GM19397 (cell line): ENCODE measurements at regions not wholly inside any gene's neighbourhood (a gene's known extent, or its start where the extent isn't known, plus 50 kb on each side); places are given as distances from the start of the nearest gene placed in this dataset.
A peak's percentile ranks its signal among the peaks of the same experiment; 100 is the strongest.

Experiments used
- ATAC-seq: cut with Tn5 transposase; IDR thresholded peaks from one replicate; pipeline ENCODE4 v1.9.1; 2021; ENCODE audit warnings: mild to moderate bottlenecking, moderate library complexity; ENCODE audit not compliant: unreplicated experiment

GRCh38 chr4:149296503-149296902 lies 519.1 kb downstream of the IQCM start:
- no peak for ATAC-seq

GRCh38 chr4:149296084-149296483 lies 519.6 kb downstream of the IQCM start:
- no peak for ATAC-seq

GRCh38 chr4:149294601-149295000 lies 521.0 kb downstream of the IQCM start:
- ATAC-seq = no peak

GRCh38 chr4:149293046-149293649 lies 522.5 kb downstream of the IQCM start:
- ATAC-seq = no peak

- no peak for ATAC-seq
These were observed 523.1 kb downstream of the IQCM start for GRCh38 chr4:149292425-149293007.

- no peak for ATAC-seq
These were observed 524.2 kb downstream of the IQCM start for GRCh38 chr4:149291463-149291862.

GRCh38 chr4:149280806-149281205 lies 534.8 kb downstream of the IQCM start:
- ATAC-seq = no peak

GRCh38 chr4:149279776-149280175 lies 535.9 kb downstream of the IQCM start:
- ATAC-seq = no peak

GRCh38 chr4:149279331-149279730 lies 536.3 kb downstream of the IQCM start:
- ATAC-seq = no peak

GRCh38 chr4:149277705-149278104 lies 537.9 kb downstream of the IQCM start:
- ATAC-seq = no peak

GRCh38 chr4:149269835-149270234 lies 545.8 kb downstream of the IQCM start:
- no peak for ATAC-seq

GRCh38 chr4:149266301-149266700 lies 549.3 kb downstream of the IQCM start:
- no peak for ATAC-seq

GRCh38 chr4:149265645-149266044 lies 550.0 kb downstream of the IQCM start:
- ATAC-seq = no peak

GRCh38 chr4:149264093-149264733 lies 551.4 kb downstream of the IQCM start:
- ATAC-seq = peak; percentile 83

- no peak for ATAC-seq
These were observed 567.4 kb downstream of the IQCM start for GRCh38 chr4:149248191-149248764.

GRCh38 chr4:149247164-149247563 lies 568.5 kb downstream of the IQCM start:
- ATAC-seq = no peak

- ATAC-seq = no peak
These were observed 570.3 kb downstream of the IQCM start for GRCh38 chr4:149245333-149245732.

GRCh38 chr4:149238097-149238496 lies 577.5 kb downstream of the IQCM start:
- no peak for ATAC-seq

- ATAC-seq = no peak
These were observed 580.8 kb downstream of the IQCM start for GRCh38 chr4:149234798-149235197.

GRCh38 chr4:149223659-149224058 lies 592.0 kb downstream of the IQCM start:
- ATAC-seq = no peak

- ATAC-seq = no peak
These were observed 597.0 kb downstream of the IQCM start for GRCh38 chr4:149218672-149219071.

- no peak for ATAC-seq
These were observed 601.3 kb downstream of the IQCM start for GRCh38 chr4:149214301-149214700.
